Neural progenitor cell (in vitro differentiated cells): ENCODE measurements at regions not wholly inside any gene's neighbourhood (a gene's known extent, or its start where the extent isn't known, plus 50 kb on each side); places are given as distances from the start of the nearest gene placed in this dataset.

Experiments used
- DNase-seq: peaks from one replicate; pipeline ENCODE4 v3.0.0-alpha.2; 2016; ENCODE audit warnings: low spot score
- H2AFZ ChIP-seq: fragments of 200-600 bp; sonication (generic); replicated peaks from 2 replicates; pipeline ENCODE4 v1.6.1; 2016; ENCODE audit warnings: antibody characterized with exemption
- H3F3A ChIP-seq: fragments of 200-600 bp; sonication (generic); 2 replicates; pipeline ENCODE4 v1.6.1; 2016; ENCODE audit warnings: antibody characterized with exemption, low read depth
- H3K27ac ChIP-seq: fragments of 200-600 bp; sonication (generic); 2 replicates; pipeline ENCODE4 v1.5.1; 2016; ENCODE audit warnings: mild to moderate bottlenecking
- H3K27me3 ChIP-seq: fragments of 200-600 bp; sonication (generic); 2 replicates; pipeline ENCODE4 v1.6.1; 2016; ENCODE audit warnings: mild to moderate bottlenecking, moderate library complexity
- H3K36me3 ChIP-seq: fragments of 200-600 bp; sonication (generic); 2 replicates; pipeline ENCODE4 v1.5.1; 2016
- H3K4me1 ChIP-seq: fragments of 200-600 bp; sonication (generic); 2 replicates; pipeline ENCODE4 v1.6.1; 2016; ENCODE audit warnings: mixed run types
- H3K4me2 ChIP-seq: fragments of 200-600 bp; sonication (generic); 2 replicates; pipeline ENCODE4 v1.6.1; 2016
- H3K4me3 ChIP-seq: fragments of 200-600 bp; sonication (generic); 2 replicates; pipeline ENCODE4 v1.5.1; 2016
- H3K79me2 ChIP-seq: fragments of 200-600 bp; sonication (generic); 2 replicates; pipeline ENCODE4 v1.6.1; 2016; ENCODE audit warnings: low read depth
- H3K9ac ChIP-seq: fragments of 200-600 bp; sonication (generic); 2 replicates; pipeline ENCODE4 v1.6.1; 2016
- H3K9me3 ChIP-seq: fragments of 200-600 bp; sonication (generic); 2 replicates; pipeline ENCODE4 v1.5.1; 2016; ENCODE audit warnings: low read depth
- H4K20me1 ChIP-seq: fragments of 200-600 bp; sonication (generic); 2 replicates; pipeline ENCODE4 v1.6.1; 2016; ENCODE audit warnings: low read depth
- H3K27ac Mint-ChIP-seq: 3 replicates; pipeline ENCODE4 v1.8.0; 2021; ENCODE audit warnings: mixed read lengths
- H3K27me3 Mint-ChIP-seq: 2 replicates; pipeline ENCODE4 v1.8.0; 2022; ENCODE audit warnings: low read depth, mild to moderate bottlenecking, inconsistent platforms, moderate library complexity, mixed read lengths; ENCODE audit not compliant: insufficient read depth
- H3K36me3 Mint-ChIP-seq: 3 replicates; pipeline ENCODE4 v1.8.0; 2021; ENCODE audit warnings: mixed read lengths
- H3K4me1 Mint-ChIP-seq: 3 replicates; pipeline ENCODE4 v1.8.0; 2021; ENCODE audit warnings: mixed read lengths
- H3K4me3 Mint-ChIP-seq: 3 replicates; pipeline ENCODE4 v1.8.0; 2021; ENCODE audit warnings: mild to moderate bottlenecking, moderate library complexity, mixed read lengths
- H3K9me3 Mint-ChIP-seq: 3 replicates; pipeline ENCODE4 v1.8.0; 2020; ENCODE audit warnings: mixed read lengths
- EZH2 ChIP-seq: fragments of 200-600 bp; sonication (generic); IDR thresholded peaks from 2 replicates; pipeline ENCODE4 v1.6.1; 2017; ENCODE audit warnings: antibody characterized with exemption, mild to moderate bottlenecking, moderate library complexity
- EZH2phosphoT487 ChIP-seq: fragments of 200-600 bp; sonication (generic); IDR thresholded peaks from 2 replicates; pipeline ENCODE4 v1.6.1; 2017; ENCODE audit warnings: antibody characterized with exemption
- TF ChIP-seq, protein P1 (sequence below): fragments of 200-600 bp; sonication (generic); IDR thresholded peaks from 2 replicates; pipeline ENCODE4 v1.5.1; 2017; ENCODE audit warnings: antibody characterized with exemption, mild to moderate bottlenecking

GRCh38 chr22:27560781-27561180 lies 240.8 kb downstream of the MN1 start:
- H3K9ac ChIP-seq, result no peak overlapping the region
- Mint-ChIP-seq H3K27ac (peak overlapping the region; percentile 28), H3K9me3 (peaks cover 7% of the 10 kb centered on the region), H3K4me1 (peaks cover 67% of the 10 kb centered on the region), H3K36me3 (no peaks in the 10 kb centered on the region), H3K4me3 (no peak overlapping the region), H3K27me3 (peaks cover 20% of the 10 kb centered on the region)
- no peak overlapping the region for H3K27ac ChIP-seq
- TF ChIP-seq EZH2phosphoT487, result no peak
- no peak for TF ChIP-seq EZH2
- TF ChIP-seq, protein P1, sequence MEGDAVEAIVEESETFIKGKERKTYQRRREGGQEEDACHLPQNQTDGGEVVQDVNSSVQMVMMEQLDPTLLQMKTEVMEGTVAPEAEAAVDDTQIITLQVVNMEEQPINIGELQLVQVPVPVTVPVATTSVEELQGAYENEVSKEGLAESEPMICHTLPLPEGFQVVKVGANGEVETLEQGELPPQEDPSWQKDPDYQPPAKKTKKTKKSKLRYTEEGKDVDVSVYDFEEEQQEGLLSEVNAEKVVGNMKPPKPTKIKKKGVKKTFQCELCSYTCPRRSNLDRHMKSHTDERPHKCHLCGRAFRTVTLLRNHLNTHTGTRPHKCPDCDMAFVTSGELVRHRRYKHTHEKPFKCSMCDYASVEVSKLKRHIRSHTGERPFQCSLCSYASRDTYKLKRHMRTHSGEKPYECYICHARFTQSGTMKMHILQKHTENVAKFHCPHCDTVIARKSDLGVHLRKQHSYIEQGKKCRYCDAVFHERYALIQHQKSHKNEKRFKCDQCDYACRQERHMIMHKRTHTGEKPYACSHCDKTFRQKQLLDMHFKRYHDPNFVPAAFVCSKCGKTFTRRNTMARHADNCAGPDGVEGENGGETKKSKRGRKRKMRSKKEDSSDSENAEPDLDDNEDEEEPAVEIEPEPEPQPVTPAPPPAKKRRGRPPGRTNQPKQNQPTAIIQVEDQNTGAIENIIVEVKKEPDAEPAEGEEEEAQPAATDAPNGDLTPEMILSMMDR, result no peak
- H3K9me3 ChIP-seq, result no peaks in the 10 kb centered on the region
- no peaks in the 10 kb centered on the region for H3F3A ChIP-seq
- H3K4me2 ChIP-seq, result no peak overlapping the region
- no peak overlapping the region for H2AFZ ChIP-seq
- no peak for DNase-seq
- no peaks in the 10 kb centered on the region for H4K20me1 ChIP-seq
- no peak overlapping the region for H3K4me3 ChIP-seq
- no peaks in the 10 kb centered on the region for H3K79me2 ChIP-seq
- H3K4me1 ChIP-seq, result peaks cover 23% of the 10 kb centered on the region
- no peaks in the 10 kb centered on the region for H3K36me3 ChIP-seq
- H3K27me3 ChIP-seq, result no peaks in the 10 kb centered on the region

- no peaks in the 10 kb centered on the region for H4K20me1 ChIP-seq
- no peaks in the 10 kb centered on the region for H3F3A ChIP-seq
- no peak overlapping the region for H3K27ac ChIP-seq
- peaks cover 20% of the 10 kb centered on the region for H3K4me1 ChIP-seq
- H3K4me1 Mint-ChIP-seq, result peaks cover 64% of the 10 kb centered on the region
- H3K27ac Mint-ChIP-seq, result peak overlapping the region; percentile 85
- H3K79me2 ChIP-seq, result no peaks in the 10 kb centered on the region
- no peak overlapping the region for H3K9ac ChIP-seq
- H3K4me3 Mint-ChIP-seq, result peak overlapping the region; percentile 37
- peaks cover 7% of the 10 kb centered on the region for H3K9me3 Mint-ChIP-seq
- DNase-seq, result peak; percentile 41
- no peaks in the 10 kb centered on the region for H3K27me3 ChIP-seq
- no peak for TF ChIP-seq EZH2phosphoT487
- no peak overlapping the region for H3K4me2 ChIP-seq
- H3K9me3 ChIP-seq, result no peaks in the 10 kb centered on the region
- H2AFZ ChIP-seq, result no peak overlapping the region
- H3K36me3 ChIP-seq, result no peaks in the 10 kb centered on the region
- H3K4me3 ChIP-seq, result no peak overlapping the region
- peaks cover 20% of the 10 kb centered on the region for H3K27me3 Mint-ChIP-seq
- H3K36me3 Mint-ChIP-seq, result no peaks in the 10 kb centered on the region
Measured at GRCh38 chr22:27561286-27561904, 240.2 kb downstream of the MN1 start.

DNA sequence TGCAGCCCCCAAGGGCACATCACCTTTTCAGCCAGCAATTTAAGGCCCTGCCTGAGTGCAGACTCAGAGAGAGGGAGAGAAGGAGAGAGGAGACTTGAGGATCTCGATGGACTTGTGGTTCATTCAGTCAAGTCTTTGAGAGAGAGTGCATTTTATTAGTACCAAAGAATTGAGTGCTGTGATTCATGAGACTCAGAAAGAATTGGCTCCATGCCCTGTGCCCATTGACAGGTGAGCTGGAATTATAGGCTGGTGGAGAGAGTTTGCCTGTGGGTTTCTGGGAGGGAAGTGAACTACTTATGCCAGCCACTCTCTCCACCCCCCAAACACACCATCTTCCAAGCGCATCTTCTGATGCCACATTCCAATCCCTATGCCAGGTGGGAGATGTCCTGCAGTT lies 236.8 kb downstream of the MN1 start:
- peak overlapping the region; percentile 80 for H3K27ac Mint-ChIP-seq
- H2AFZ ChIP-seq, result no peak overlapping the region
- no peak overlapping the region for H3K9ac ChIP-seq
- no peak overlapping the region for H3K4me2 ChIP-seq
- peaks cover 9% of the 10 kb centered on the region for H3K9me3 Mint-ChIP-seq
- H3K27ac ChIP-seq, result no peak overlapping the region
- H3K9me3 ChIP-seq, result no peaks in the 10 kb centered on the region
- no peak overlapping the region for H3K4me3 Mint-ChIP-seq
- TF ChIP-seq, protein P1, result no peak
- TF ChIP-seq EZH2, result no peak
- no peak for TF ChIP-seq EZH2phosphoT487
- H3K79me2 ChIP-seq, result no peaks in the 10 kb centered on the region
- no peaks in the 10 kb centered on the region for H3F3A ChIP-seq
- H3K27me3 ChIP-seq, result no peaks in the 10 kb centered on the region
- H4K20me1 ChIP-seq, result no peaks in the 10 kb centered on the region
- peaks cover 57% of the 10 kb centered on the region for H3K4me1 Mint-ChIP-seq
- DNase-seq, result no peak
- H3K4me1 ChIP-seq, result no peaks in the 10 kb centered on the region
- H3K4me3 ChIP-seq, result no peak overlapping the region
- no peaks in the 10 kb centered on the region for H3K36me3 ChIP-seq
- peaks cover 12% of the 10 kb centered on the region for H3K27me3 Mint-ChIP-seq
- H3K36me3 Mint-ChIP-seq, result no peaks in the 10 kb centered on the region

- H3K9ac ChIP-seq, result no peak overlapping the region
- Mint-ChIP-seq H3K4me3 (no peak overlapping the region), H3K36me3 (no peaks in the 10 kb centered on the region), H3K4me1 (peaks cover 52% of the 10 kb centered on the region), H3K27ac (peak overlapping the region; percentile 51), H3K27me3 (peaks cover 11% of the 10 kb centered on the region), H3K9me3 (peaks cover 9% of the 10 kb centered on the region)
- H3K79me2 ChIP-seq, result no peaks in the 10 kb centered on the region
- H3K9me3 ChIP-seq, result no peaks in the 10 kb centered on the region
- H3K36me3 ChIP-seq, result no peaks in the 10 kb centered on the region
- H3K4me3 ChIP-seq, result no peak overlapping the region
- H2AFZ ChIP-seq, result no peak overlapping the region
- no peak for DNase-seq
- H3K27ac ChIP-seq, result no peak overlapping the region
- peaks cover 3% of the 10 kb centered on the region for H3K4me1 ChIP-seq
- H3K4me2 ChIP-seq, result no peak overlapping the region
- TF ChIP-seq EZH2 (no peak), EZH2phosphoT487 (no peak)
- TF ChIP-seq, protein P1, result no peak
- H3K27me3 ChIP-seq, result no peaks in the 10 kb centered on the region
- no peaks in the 10 kb centered on the region for H4K20me1 ChIP-seq
- no peaks in the 10 kb centered on the region for H3F3A ChIP-seq
Measured at GRCh38 chr22:27566602-27567001, 235.0 kb downstream of the MN1 start.
